Keratinocyte (primary cell): ENCODE measurements at regions not wholly inside any gene's neighbourhood (a gene's known extent, or its start where the extent isn't known, plus 50 kb on each side); places are given as distances from the start of the nearest gene placed in this dataset.

Experiments used
- DNase-seq: peaks from one replicate; pipeline ENCODE4 v3.0.0-alpha.2; 2011; ENCODE audit warnings: low read depth, missing footprints, low spot score
- FAIRE-seq: peaks from 2 replicates; lab custom pipeline; 2011; peaks lifted over from hg19 to GRCh38; lab: Jason Lieb, UNC
- H2AFZ ChIP-seq: 2 replicates; pipeline ENCODE4 v1.6.0; 2012; ENCODE audit warnings: low read length, control low read depth, inconsistent platforms; ENCODE audit not compliant: control insufficient read depth
- H3K27ac ChIP-seq: 2 replicates; pipeline ENCODE4 v1.5.1; 2011; ENCODE audit warnings: low read length; ENCODE audit not compliant: control insufficient read depth, insufficient read depth
- H3K27me3 ChIP-seq: 3 replicates; pipeline ENCODE4 v1.6.0; 2011; ENCODE audit warnings: low read length; ENCODE audit not compliant: control insufficient read depth, insufficient read depth; ENCODE audit errors: extremely low read depth
- H3K36me3 ChIP-seq, 2 experiments: 2 replicates in 1 of 2; 3 replicates in 1 of 2; pipeline ENCODE4 v1.5.1; 2011; ENCODE audit warnings: low read length in 2 of 2, mild to moderate bottlenecking in 1 of 2; ENCODE audit not compliant: control insufficient read depth in 2 of 2, insufficient read depth in 2 of 2; ENCODE audit errors: extremely low read depth in 1 of 2
- H3K4me1 ChIP-seq: 3 replicates; pipeline ENCODE4 v1.5.1; 2011; ENCODE audit warnings: low read length; ENCODE audit not compliant: control insufficient read depth, insufficient read depth; ENCODE audit errors: extremely low read depth
- H3K4me2 ChIP-seq: 3 replicates; pipeline ENCODE4 v1.6.0; 2011; ENCODE audit warnings: low read depth, low read length; ENCODE audit not compliant: control insufficient read depth, insufficient read depth; ENCODE audit errors: extremely low read depth
- H3K4me3 ChIP-seq, 3 experiments: fragments of 200-600 bp in 1 of 3; sonication (generic) in 1 of 3; 2 replicates in 2 of 3; 3 replicates in 1 of 3; pipeline ENCODE4 v1.5.1; 2011 to 2016; ENCODE audit warnings: low read length in 3 of 3, mild to moderate bottlenecking in 3 of 3, control low read depth in 2 of 3, inconsistent platforms in 1 of 3, low read depth in 1 of 3, mixed read lengths in 1 of 3, mixed run types in 1 of 3, moderate library complexity in 1 of 3; ENCODE audit not compliant: control insufficient read depth in 2 of 3, insufficient read depth in 2 of 3; ENCODE audit errors: extremely low read depth in 1 of 3
- H3K79me2 ChIP-seq: 2 replicates; pipeline ENCODE4 v1.6.0; 2012; ENCODE audit warnings: low read length; ENCODE audit not compliant: control insufficient read depth, insufficient read depth
- H3K9ac ChIP-seq: 3 replicates; pipeline ENCODE4 v1.6.0; 2011; ENCODE audit warnings: low read length; ENCODE audit not compliant: control insufficient read depth, insufficient read depth; ENCODE audit errors: extremely low read depth
- H3K9me1 ChIP-seq: 3 replicates; pipeline ENCODE4 v1.6.0; 2011; ENCODE audit warnings: low read length; ENCODE audit not compliant: control insufficient read depth, insufficient read depth; ENCODE audit errors: extremely low read depth
- H3K9me3 ChIP-seq: 2 replicates; pipeline ENCODE4 v1.5.1; 2012; ENCODE audit warnings: low read depth, low read length; ENCODE audit not compliant: control insufficient read depth
- H4K20me1 ChIP-seq: 3 replicates; pipeline ENCODE4 v1.6.0; 2011; ENCODE audit warnings: low read length; ENCODE audit not compliant: control insufficient read depth, insufficient read depth; ENCODE audit errors: extremely low read depth
- CTCF ChIP-seq, 3 experiments: IDR thresholded peaks in 1 of 3; conservative IDR thresholded peaks in 1 of 3; optimal IDR thresholded peaks in 1 of 3; 2 replicates in 2 of 3; 3 replicates in 1 of 3; pipeline versions ENCODE3 to v1.5.1; 2011; ENCODE audit warnings: low read length in 3 of 3, mild to moderate bottlenecking in 3 of 3, moderate library complexity in 2 of 3, control low read depth in 1 of 3, inconsistent platforms in 1 of 3; ENCODE audit not compliant: insufficient read depth in 2 of 3; ENCODE audit errors: extremely low read depth in 1 of 3
- EZH2 ChIP-seq: IDR thresholded peaks from one replicate; pipeline ENCODE4 v1.6.1; 2012; ENCODE audit warnings: inconsistent platforms, mild to moderate bottlenecking, low read length, moderate library complexity
- dilution Hi-C: fragments of 300-500 bp; cut with MboI; formaldehyde crosslinking; loops from one replicate; pipeline ENCODE4 v1.7.0; 2020; ENCODE audit warnings: low sequenced_read_pairs; ENCODE audit not compliant: extremely low pct_ligation_motif_present

DNA sequence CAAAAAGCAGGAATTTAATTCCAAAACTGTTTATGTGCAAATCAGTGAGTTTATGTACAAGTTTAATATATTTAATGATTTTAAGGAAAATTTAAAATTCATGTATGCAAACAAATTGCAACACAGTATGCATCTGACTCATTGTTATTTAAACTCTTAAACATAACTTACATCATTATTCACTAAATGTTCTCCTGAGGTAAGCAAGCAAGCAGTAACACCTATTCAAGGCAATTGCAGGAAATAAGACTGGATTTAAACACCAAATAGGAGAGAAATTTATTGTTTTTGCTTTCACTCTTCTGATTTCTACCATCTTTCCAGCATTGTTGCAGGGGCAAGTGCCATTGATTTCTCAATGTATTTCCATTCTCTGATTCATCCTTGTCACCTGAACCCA lies 239.5 kb downstream of the TFAP2A start:
- Histone ChIP-seq H3K27ac (no peak overlapping the region), H3K27me3 (no peaks in the 10 kb centered on the region), H3K79me2 (no peaks in the 10 kb centered on the region), H3K4me2 (no peak overlapping the region), H4K20me1 (no peaks in the 10 kb centered on the region), H3K36me3 (no peaks in the 10 kb centered on the region), H3K4me3 (no peak overlapping the region), H2AFZ (no peak overlapping the region), H3K9ac (no peak overlapping the region), H3K9me1 (no peaks in the 10 kb centered on the region), H3K4me1 (peaks cover 13% of the 10 kb centered on the region), H3K9me3 (no peaks in the 10 kb centered on the region)
- dilution Hi-C loops, result no loop called here
- FAIRE-seq (no peak), DNase-seq (no peak)
- TF ChIP-seq EZH2 (no peak), CTCF (optimal IDR thresholded peaks at IDR 0.05 in 1 of 3, IDR thresholded peaks at IDR 0.05 in 1 of 3, conservative IDR thresholded peaks at IDR 0.05 in 1 of 3; ENCODE audit: extremely low read depth in 1 of 3, insufficient read depth in 2 of 3, low read length in 3 of 3) (no peak)

GRCh38 chr6:10174761-10175160 lies 240.1 kb downstream of the TFAP2A start:
- no peak overlapping the region for H3K4me3 ChIP-seq
- no peaks in the 10 kb centered on the region for H3K9me1 ChIP-seq
- peaks cover 8% of the 10 kb centered on the region for H3K4me1 ChIP-seq
- no peaks in the 10 kb centered on the region for H4K20me1 ChIP-seq
- no peaks in the 10 kb centered on the region for H3K9me3 ChIP-seq
- no peaks in the 10 kb centered on the region for H3K79me2 ChIP-seq
- TF ChIP-seq EZH2 (no peak), CTCF (optimal IDR thresholded peaks at IDR 0.05 in 1 of 3, IDR thresholded peaks at IDR 0.05 in 1 of 3, conservative IDR thresholded peaks at IDR 0.05 in 1 of 3; ENCODE audit: extremely low read depth in 1 of 3, insufficient read depth in 2 of 3, low read length in 3 of 3) (no peak)
- H3K4me2 ChIP-seq, result no peak overlapping the region
- no peak overlapping the region for H3K9ac ChIP-seq
- no peaks in the 10 kb centered on the region for H3K36me3 ChIP-seq
- no peak overlapping the region for H2AFZ ChIP-seq
- no peak for DNase-seq
- H3K27me3 ChIP-seq, result no peaks in the 10 kb centered on the region
- H3K27ac ChIP-seq, result no peak overlapping the region
- no peak for FAIRE-seq
- dilution Hi-C loops, result no loop called here
